GM18858 (cell line): ENCODE measurements at regions not wholly inside any gene's neighbourhood (a gene's known extent, or its start where the extent isn't known, plus 50 kb on each side); places are given as distances from the start of the nearest gene placed in this dataset.

Source experiments
- ATAC-seq: cut with Tn5 transposase; IDR thresholded peaks from one replicate; pipeline ENCODE4 v1.9.1; 2021; ENCODE audit not compliant: unreplicated experiment

DNA sequence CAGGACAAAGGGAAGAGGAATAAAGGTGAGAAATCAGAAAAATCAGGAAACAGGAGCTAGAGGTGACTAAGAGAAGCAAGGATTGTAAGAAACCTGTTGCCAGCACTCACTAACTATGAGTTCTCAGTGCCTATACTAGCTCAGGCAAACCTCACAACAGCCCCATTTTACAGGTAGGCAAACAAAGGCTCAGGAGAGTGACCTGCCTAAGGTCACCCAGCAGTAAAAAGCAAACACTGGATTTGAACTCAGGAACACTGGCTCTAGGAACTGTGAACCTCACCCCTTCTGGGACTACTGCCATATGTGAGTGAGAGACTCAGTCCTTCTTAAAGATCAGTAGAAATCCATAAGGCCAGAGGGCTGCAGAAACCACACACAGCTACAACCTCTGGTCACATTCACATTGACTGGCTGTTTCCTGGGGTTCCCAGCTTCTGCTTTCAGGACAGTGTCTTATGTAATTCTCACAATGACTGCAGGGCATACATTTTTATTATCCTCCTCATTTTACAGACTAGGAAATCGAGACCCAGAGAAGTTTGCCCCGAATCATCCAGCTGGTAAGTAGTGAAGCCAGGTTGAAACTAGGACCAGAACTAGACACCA lies 80.7 kb upstream of the MAFB start:
- ATAC-seq, result no peak

GRCh38 chr20:40770564-40771307 lies 81.7 kb upstream of the MAFB start:
- ATAC-seq, result no peak

DNA sequence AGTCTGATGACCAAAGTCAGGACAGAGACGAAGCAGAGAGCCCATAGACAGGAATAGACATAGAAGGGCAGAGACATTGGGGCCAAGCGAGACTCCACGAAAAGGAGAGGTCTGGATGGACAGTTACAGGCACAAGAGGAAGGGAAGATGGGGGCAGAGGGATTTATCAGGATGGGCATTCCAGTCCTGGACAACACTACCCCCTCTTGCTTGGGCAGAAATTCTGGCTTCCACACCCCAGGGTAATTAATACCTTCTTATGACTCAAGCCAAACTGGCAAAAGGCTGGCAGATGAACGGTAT lies 82.2 kb upstream of the MAFB start:
- ATAC-seq, result no peak

GRCh38 chr20:40771848-40772511 lies 82.9 kb upstream of the MAFB start:
- no peak for ATAC-seq

DNA sequence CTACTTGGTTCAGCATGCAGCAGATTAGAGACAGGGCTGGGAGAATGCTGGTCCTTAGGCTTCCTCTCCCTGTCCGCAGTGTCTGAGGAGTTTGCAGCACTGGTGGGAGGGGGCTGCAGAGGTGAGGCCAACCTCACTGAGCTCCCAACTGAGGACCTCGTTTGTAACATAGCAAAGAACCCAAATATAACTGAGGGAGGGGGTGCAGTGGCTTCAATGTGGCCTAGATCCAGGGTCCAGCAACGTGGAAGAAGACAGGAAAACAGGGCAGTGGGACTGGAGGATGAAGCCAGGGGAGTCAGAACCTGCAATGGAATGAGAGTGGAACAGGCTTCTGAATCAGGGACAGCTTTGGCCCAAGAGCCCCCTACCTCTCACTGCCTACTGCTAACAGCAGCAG lies 84.3 kb upstream of the MAFB start:
- no peak for ATAC-seq

DNA sequence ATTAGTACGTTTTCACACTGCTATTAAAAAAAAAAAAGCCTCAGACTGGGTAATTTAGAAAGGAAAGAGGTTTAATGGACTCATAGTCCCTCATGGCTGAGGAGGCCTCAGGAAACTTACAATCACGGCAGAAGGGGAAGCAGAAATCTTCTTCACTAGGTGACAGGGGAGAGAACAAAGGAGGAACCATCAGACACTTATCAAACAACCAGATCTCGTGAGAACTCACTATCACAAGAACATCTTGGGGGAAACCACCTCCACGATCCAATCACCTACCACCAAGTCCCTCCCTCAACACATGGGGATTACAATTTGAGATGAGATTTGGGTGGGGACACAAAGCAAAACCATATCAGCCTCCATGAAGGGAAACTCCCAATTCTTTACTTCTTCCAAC lies 85.2 kb upstream of the MAFB start:
- ATAC-seq, result no peak

GRCh38 chr20:40775561-40776146 lies 86.6 kb upstream of the MAFB start:
- no peak for ATAC-seq

DNA sequence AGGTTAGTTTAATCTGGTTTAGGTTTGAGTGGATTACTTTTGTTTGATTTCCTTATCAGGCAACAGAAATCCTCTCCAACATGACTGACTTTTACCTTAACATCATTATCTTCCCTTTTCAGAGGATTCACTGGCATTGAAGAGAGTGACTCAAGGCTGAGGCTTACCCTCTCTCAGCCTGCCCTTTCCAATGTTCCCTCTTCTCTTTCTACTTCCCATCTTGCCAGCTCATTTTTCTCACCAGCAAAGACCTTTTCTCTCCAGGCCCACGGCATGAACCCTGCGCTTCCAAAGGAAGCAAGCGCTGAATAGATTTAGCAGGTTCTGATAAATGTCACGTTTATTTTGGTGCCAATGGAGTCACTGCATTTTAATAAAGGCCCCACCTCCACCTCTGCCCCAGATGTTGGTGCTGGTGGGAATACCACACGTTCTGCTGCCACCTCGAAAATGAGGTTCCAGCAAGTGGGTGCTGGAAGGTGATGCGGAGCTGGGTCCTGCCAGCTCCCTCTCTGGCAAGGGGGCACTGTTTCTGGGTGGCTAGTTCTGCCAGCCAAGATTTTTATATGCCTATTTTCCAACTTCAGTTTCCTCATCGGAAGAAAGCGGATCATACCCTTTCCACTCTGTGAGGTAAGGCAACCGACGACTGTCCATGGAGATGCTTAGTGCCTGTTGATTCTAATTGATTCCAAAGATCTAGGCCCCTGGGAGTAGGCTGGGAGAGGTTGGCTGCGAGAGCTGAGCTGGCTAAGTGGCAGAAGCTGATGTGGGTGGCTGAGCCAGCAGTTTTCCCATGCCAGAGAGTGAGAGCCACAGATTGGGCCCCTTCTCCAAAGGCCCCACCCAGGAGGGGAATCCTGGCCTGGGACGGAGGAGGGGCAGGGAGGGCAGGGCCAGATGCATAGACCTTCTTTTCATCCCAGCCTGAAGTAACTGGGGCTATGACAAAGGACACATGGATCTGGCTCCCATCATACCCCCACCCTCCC lies 87.7 kb upstream of the MAFB start:
- no peak for ATAC-seq

DNA sequence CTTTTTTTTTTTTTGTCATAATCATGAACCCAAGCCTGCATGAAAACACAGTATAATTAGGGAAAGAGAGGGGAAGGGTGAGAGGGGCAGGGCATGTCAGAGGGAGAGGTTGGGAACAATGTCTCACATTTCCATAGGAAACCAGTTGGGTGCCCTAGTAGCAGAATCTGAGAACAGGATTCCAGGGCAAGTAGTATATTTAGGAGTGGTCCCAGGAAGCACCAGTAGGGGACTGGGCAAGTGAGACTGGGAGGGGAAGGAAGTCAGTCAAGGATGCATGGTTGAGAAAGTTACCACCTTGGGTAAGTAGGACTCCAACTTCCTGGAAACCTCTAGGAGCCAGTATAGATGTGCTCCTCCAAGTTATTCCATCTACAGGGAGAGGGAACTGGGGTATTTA lies 88.6 kb upstream of the MAFB start:
- no peak for ATAC-seq

DNA sequence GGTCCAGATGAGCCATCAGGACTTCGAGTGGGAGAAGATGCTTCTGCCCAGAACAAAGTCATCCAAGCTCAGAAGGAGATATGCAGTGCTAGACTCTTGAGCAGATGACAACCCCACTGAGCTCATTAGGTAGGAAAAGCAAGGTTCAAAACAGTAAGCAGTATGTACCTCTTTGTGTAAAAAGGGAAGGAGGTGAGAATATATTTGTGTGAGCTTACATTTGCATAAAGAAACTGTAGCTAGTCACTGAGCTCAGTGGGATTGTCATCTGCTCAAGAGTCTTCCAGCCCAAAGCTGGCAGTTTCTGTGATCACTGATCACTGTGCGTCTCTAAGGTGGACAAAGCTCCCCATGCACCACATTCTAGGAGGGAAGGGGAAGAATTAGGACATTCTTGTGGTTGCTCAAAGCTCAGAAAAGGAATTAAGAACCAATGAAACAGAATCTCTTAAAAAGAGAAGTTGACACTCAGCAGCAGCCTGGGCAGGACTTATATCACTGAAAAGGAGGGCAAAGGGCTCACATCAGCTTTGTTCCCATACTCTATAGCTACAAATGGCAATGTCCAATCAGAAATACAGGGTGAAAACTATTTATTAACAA lies 90.0 kb upstream of the MAFB start:
- no peak for ATAC-seq

GRCh38 chr20:40781327-40782042 lies 92.4 kb upstream of the MAFB start:
- no peak for ATAC-seq

GRCh38 chr20:40782043-40782368 lies 93.0 kb upstream of the MAFB start:
- no peak for ATAC-seq

- ATAC-seq, result no peak
These were observed 96.3 kb upstream of the MAFB start for GRCh38 chr20:40785346-40785745.

DNA sequence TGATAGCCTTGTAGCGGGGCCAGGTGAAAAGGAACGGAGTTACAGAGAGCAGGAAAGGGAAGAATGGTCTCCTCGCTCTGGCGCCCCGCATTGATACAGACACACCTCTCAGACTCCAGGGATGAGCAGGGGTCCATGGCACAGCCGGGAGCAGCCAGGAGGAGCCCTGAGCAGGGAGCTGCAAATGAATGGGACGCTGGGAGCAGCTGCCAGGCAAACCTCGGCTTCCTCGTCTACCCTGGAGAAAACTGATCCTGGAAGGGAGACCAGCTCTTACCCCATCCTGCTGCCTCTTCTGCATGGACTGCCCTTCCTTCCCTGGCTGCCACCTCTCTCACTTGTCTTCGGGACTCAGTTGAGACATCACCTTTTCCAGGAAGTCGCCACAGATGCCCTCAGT lies 97.3 kb upstream of the MAFB start:
- no peak for ATAC-seq

DNA sequence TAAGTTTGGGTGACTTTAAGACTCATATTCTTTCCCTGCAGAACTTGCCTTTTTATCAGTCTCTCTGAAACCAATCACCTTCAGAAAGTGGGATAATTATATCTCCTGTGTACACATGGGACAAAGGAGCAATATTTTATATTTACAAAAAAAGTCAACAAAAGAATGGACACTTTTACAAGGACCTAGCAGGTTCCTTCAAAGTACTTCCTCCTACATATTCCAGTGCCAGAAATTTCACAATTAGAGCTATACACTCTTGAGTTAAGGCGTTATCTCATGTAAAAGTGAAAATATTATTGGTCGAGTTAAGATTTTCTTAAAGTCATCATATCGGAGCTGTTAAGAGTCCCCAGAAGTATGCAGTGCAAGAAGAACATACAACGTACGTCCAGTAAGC lies 98.9 kb upstream of the MAFB start:
- no peak for ATAC-seq

DNA sequence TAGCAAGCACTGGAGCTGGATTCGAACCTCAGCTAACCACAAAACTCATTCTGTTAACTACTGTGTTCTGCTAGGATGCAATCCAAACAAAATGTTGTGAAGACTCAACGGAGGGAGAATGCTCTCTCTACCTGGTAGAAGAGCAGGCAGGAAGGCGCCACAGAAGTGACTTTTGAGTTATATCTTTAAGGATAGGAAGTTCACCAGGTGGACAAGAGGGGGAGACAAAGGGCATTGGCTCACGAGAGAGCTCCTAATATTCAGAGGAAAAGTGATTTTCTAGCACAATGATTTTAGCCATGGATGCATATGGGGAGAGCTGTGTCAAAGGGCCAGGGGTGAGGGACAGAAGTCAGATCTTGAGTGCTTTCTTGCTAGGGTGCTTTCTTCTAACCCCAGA lies 108.4 kb upstream of the MAFB start:
- no peak for ATAC-seq

DNA sequence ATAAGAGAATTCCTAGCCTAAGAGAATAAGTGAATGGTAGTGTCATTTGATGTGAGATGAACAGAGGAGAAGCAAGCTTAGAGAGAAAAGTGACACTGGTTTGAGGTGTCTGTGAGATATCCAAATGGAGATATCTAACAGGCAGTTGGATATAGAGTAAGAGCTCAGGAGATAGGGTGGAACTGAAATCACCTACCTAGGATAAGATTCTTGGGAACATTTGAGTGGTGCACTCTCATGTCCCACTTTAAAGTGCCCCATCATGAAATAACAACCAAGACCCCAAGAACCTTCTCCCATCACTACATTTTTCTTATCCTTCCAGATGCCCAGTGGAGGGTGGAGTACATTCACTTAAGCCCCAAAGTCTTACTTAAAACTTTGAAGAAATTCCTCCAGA lies 109.0 kb upstream of the MAFB start:
- ATAC-seq, result no peak

GRCh38 chr20:40802886-40803285 lies 113.8 kb upstream of the MAFB start:
- ATAC-seq, result no peak

DNA sequence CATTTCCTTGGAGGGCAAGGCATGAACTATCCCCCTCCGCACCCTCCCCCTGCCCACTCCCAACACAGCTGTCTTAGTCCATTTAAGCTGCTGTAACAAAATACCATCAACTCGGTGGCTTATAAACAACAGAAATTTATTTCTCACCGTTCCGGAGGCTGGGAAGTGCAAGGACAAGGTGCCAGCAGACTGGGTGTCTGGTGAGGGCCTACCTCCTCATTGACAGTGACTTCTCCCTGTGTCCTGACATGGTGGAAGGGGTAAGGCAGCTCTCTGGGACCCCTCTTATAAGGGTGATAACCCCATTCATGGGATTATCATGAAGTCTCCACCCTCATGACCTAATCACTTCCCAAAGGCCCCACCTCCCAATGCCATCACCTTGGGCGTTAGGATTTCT lies 114.3 kb upstream of the MAFB start:
- no peak for ATAC-seq

DNA sequence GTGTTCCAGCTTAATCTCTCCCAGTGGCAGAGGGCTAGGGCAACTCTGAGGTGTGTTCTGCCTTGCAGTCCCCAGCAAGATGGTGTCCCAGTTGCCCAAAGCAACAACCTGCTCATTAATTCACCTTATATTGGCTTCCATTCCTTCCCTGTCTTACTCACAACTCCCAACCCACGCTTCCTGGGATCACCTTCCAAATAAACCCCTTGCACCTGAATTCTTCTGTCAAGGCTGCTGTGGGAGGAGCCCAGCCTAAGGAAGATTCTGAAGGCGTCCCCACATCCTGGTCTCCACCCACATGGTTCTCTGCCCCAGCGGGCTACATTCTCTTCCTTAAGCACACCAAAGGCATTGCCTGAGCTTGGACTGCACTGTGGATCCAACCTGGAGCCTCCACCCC lies 116.6 kb upstream of the MAFB start:
- no peak for ATAC-seq
